NCI-H748 (cell line): ENCODE measurements at regions not wholly inside any gene's neighbourhood (a gene's known extent, or its start where the extent isn't known, plus 50 kb on each side); places are given as distances from the start of the nearest gene placed in this dataset.
"Not testable (repeated sequence)": the region's sequence is repeated elsewhere in the genome, so short reads cannot be mapped to it uniquely, and the experiment has no call there.

Experiments
- DNase-seq: peaks from one replicate; lab custom pipeline; 2025; ENCODE audit not compliant: unreplicated experiment; lab: John Stamatoyannopoulos, UW

- no peak for DNase-seq
Observed at GRCh38 chr11:87666730-87667129, 508.5 kb downstream of the RAB38 start.

GRCh38 chr11:87662287-87662686 lies 513.0 kb downstream of the RAB38 start:
- DNase-seq = no peak

- no peak for DNase-seq
Observed at GRCh38 chr11:87660926-87661660, 514.1 kb downstream of the RAB38 start.

- DNase-seq = no peak
Observed at GRCh38 chr11:87659807-87660206, 515.4 kb downstream of the RAB38 start.

- no peak for DNase-seq
Observed at GRCh38 chr11:87645626-87646025, 529.6 kb downstream of the RAB38 start.

GRCh38 chr11:87639753-87640364 lies 535.4 kb downstream of the RAB38 start:
- DNase-seq = no peak

- no peak for DNase-seq
Observed at GRCh38 chr11:87635001-87635400, 540.2 kb downstream of the RAB38 start.

GRCh38 chr11:87634331-87634730 lies 540.9 kb downstream of the RAB38 start:
- DNase-seq = no peak

GRCh38 chr11:87628957-87629356 lies 546.3 kb downstream of the RAB38 start:
- no peak for DNase-seq

GRCh38 chr11:87628026-87628580 lies 547.1 kb downstream of the RAB38 start:
- no peak for DNase-seq

GRCh38 chr11:87623531-87624365 lies 551.5 kb downstream of the RAB38 start:
- peak; percentile 23 for DNase-seq

- DNase-seq = no peak
Observed at GRCh38 chr11:87616511-87616910, 558.7 kb downstream of the RAB38 start.

GRCh38 chr11:87604350-87604749 lies 566.6 kb downstream of the TMEM135 start:
- DNase-seq = no peak

GRCh38 chr11:87603887-87604286 lies 566.2 kb downstream of the TMEM135 start:
- no peak for DNase-seq

GRCh38 chr11:87602776-87603175 lies 565.0 kb downstream of the TMEM135 start:
- no peak for DNase-seq

- no peak for DNase-seq
Observed at GRCh38 chr11:87600938-87601337, 563.2 kb downstream of the TMEM135 start.

- peak; percentile 51 for DNase-seq
Observed at GRCh38 chr11:87597725-87598124, 560.0 kb downstream of the TMEM135 start.

- DNase-seq = no peak
Observed at GRCh38 chr11:87596176-87596575, 558.4 kb downstream of the TMEM135 start.

- DNase-seq = no peak
Observed at GRCh38 chr11:87589082-87589481, 551.3 kb downstream of the TMEM135 start.

GRCh38 chr11:87585613-87586012 lies 547.9 kb downstream of the TMEM135 start:
- DNase-seq = not testable (repeated sequence)

- DNase-seq = no peak
Observed at GRCh38 chr11:87583931-87584330, 546.2 kb downstream of the TMEM135 start.

GRCh38 chr11:87575088-87575487 lies 537.4 kb downstream of the TMEM135 start:
- no peak for DNase-seq
